H9 (cell line): ENCODE measurements at regions not wholly inside any gene's neighbourhood (a gene's known extent, or its start where the extent isn't known, plus 50 kb on each side); places are given as distances from the start of the nearest gene placed in this dataset.

Experiments used
- DNase-seq: peaks from one replicate; pipeline ENCODE4 v3.0.0-alpha.2; 2017
- H2AFZ ChIP-seq: one replicate; pipeline ENCODE4 v1.6.1; 2013; ENCODE audit warnings: mild to moderate bottlenecking, low read length, control low read depth, moderate library complexity
- H2AK5ac ChIP-seq: 2 replicates; pipeline ENCODE4 v1.6.1; 2013; ENCODE audit warnings: low read length, control low read depth, mixed read lengths; ENCODE audit not compliant: insufficient read length
- H2BK120ac ChIP-seq: one replicate; pipeline ENCODE4 v1.6.1; 2013; ENCODE audit warnings: low read depth, mild to moderate bottlenecking, low read length, control low read depth, inconsistent platforms; ENCODE audit not compliant: poor library complexity, severe bottlenecking
- H2BK12ac ChIP-seq: 2 replicates; pipeline ENCODE4 v1.6.1; 2013; ENCODE audit warnings: low read length, control low read depth, mixed read lengths, low read depth; ENCODE audit not compliant: insufficient read length
- H2BK15ac ChIP-seq: 2 replicates; pipeline ENCODE4 v1.6.1; 2013; ENCODE audit warnings: low read depth, low read length, control low read depth
- H2BK20ac ChIP-seq: one replicate; pipeline ENCODE4 v1.6.1; 2013; ENCODE audit warnings: low read depth, mild to moderate bottlenecking, low read length, control low read depth, inconsistent platforms; ENCODE audit not compliant: poor library complexity, severe bottlenecking
- H2BK5ac ChIP-seq: 2 replicates; pipeline ENCODE4 v1.6.1; 2013; ENCODE audit warnings: low read length, control low read depth, mixed read lengths; ENCODE audit not compliant: insufficient read length
- H3K14ac ChIP-seq: 2 replicates; pipeline ENCODE4 v1.6.1; 2013; ENCODE audit warnings: low read length, control low read depth; ENCODE audit not compliant: insufficient read depth
- H3K18ac ChIP-seq: 2 replicates; pipeline ENCODE4 v1.6.1; 2013; ENCODE audit warnings: low read depth, mild to moderate bottlenecking, mixed read lengths, low read length, control low read depth; ENCODE audit not compliant: insufficient read length
- H3K23ac ChIP-seq: 2 replicates; pipeline ENCODE4 v1.6.1; 2013; ENCODE audit warnings: low read length, control low read depth, mixed read lengths, low read depth; ENCODE audit not compliant: insufficient read length
- H3K23me2 ChIP-seq: 2 replicates; pipeline ENCODE4 v1.6.1; 2013; ENCODE audit warnings: low read depth, mild to moderate bottlenecking, mixed read lengths, low read length, control low read depth; ENCODE audit not compliant: insufficient read length, poor library complexity, severe bottlenecking
- H3K27ac ChIP-seq: 2 replicates; pipeline ENCODE4 v1.5.1; 2013; ENCODE audit warnings: low read length, control low read depth, mixed read lengths, low read depth; ENCODE audit not compliant: insufficient read length
- H3K27me3 ChIP-seq: 2 replicates; pipeline ENCODE4 v1.6.1; 2013; ENCODE audit warnings: low read length, control low read depth, inconsistent platforms; ENCODE audit not compliant: insufficient read depth
- H3K4ac ChIP-seq: 2 replicates; pipeline ENCODE4 v1.6.1; 2013; ENCODE audit warnings: low read depth, mild to moderate bottlenecking, control low read depth, inconsistent platforms, low read length, moderate library complexity
- H3K4me1 ChIP-seq: 2 replicates; pipeline ENCODE4 v1.6.1; 2013; ENCODE audit warnings: low read length, control low read depth, inconsistent platforms; ENCODE audit not compliant: insufficient read depth
- H3K4me2 ChIP-seq: 2 replicates; pipeline ENCODE4 v1.6.1; 2013; ENCODE audit warnings: low read length, control low read depth, mixed read lengths; ENCODE audit not compliant: insufficient read length, insufficient read depth
- H3K56ac ChIP-seq: 2 replicates; pipeline ENCODE4 v1.6.1; 2013; ENCODE audit warnings: low read depth, mild to moderate bottlenecking, mixed read lengths, low read length, control low read depth; ENCODE audit not compliant: insufficient read length
- H3K79me1 ChIP-seq: 2 replicates; pipeline ENCODE4 v1.6.1; 2013; ENCODE audit warnings: low read depth, mild to moderate bottlenecking, moderate library complexity, low read length, control low read depth, inconsistent platforms; ENCODE audit not compliant: insufficient read depth, poor library complexity, severe bottlenecking
- H3K79me2 ChIP-seq: 2 replicates; pipeline ENCODE4 v1.6.1; 2013; ENCODE audit warnings: low read length, control low read depth, inconsistent platforms; ENCODE audit not compliant: insufficient read depth
- H3K9ac ChIP-seq: 2 replicates; pipeline ENCODE4 v1.6.1; 2013; ENCODE audit warnings: low read length, control low read depth, mixed read lengths; ENCODE audit not compliant: insufficient read length; ENCODE audit errors: extremely low read depth
- H3K9me3 ChIP-seq: one replicate; pipeline ENCODE4 v1.6.1; 2013; ENCODE audit warnings: low read depth, low read length, inconsistent platforms; ENCODE audit not compliant: control insufficient read depth
- H3T11ph ChIP-seq: one replicate; pipeline ENCODE4 v1.6.1; 2013; ENCODE audit warnings: mild to moderate bottlenecking, low read length, control low read depth, inconsistent platforms
- H4K20me1 ChIP-seq: one replicate; pipeline ENCODE4 v1.6.1; 2013; ENCODE audit not compliant: control insufficient read depth, insufficient read length, insufficient read depth
- H4K5ac ChIP-seq: 2 replicates; pipeline ENCODE4 v1.6.1; 2013; ENCODE audit warnings: low read depth, mild to moderate bottlenecking, mixed read lengths, low read length, control low read depth; ENCODE audit not compliant: insufficient read length
- H4K8ac ChIP-seq: replicated peaks from 2 replicates; pipeline ENCODE4 v1.6.1; 2013; ENCODE audit warnings: low read length, control low read depth, mixed read lengths, low read depth; ENCODE audit not compliant: insufficient read length
- H4K91ac ChIP-seq: 2 replicates; pipeline ENCODE4 v1.6.1; 2013; ENCODE audit warnings: low read depth, mild to moderate bottlenecking, moderate library complexity, mixed read lengths, low read length, control low read depth; ENCODE audit not compliant: insufficient read length
- H3K27ac Mint-ChIP-seq, 3 experiments: 2 replicates in 2 of 3; 3 replicates in 1 of 3; pipeline ENCODE4 v1.8.0; 2020 to 2021; ENCODE audit warnings: mixed read lengths in 3 of 3, mild to moderate bottlenecking in 1 of 3, moderate library complexity in 1 of 3
- H3K27me3 Mint-ChIP-seq: 2 replicates; pipeline ENCODE4 v1.8.0; 2021; ENCODE audit warnings: low read depth, mild to moderate bottlenecking, moderate library complexity, mixed read lengths
- H3K36me3 Mint-ChIP-seq, 3 experiments: 2 replicates in 2 of 3; 3 replicates in 1 of 3; pipeline ENCODE4 v1.8.0; 2020 to 2021; ENCODE audit warnings: low read depth in 3 of 3, mixed read lengths in 3 of 3; ENCODE audit not compliant: insufficient read depth in 1 of 3
- H3K4me1 Mint-ChIP-seq, 2 experiments: 2 replicates each; pipeline ENCODE4 v1.8.0; 2020; ENCODE audit warnings: mixed read lengths in 2 of 2
- H3K4me3 Mint-ChIP-seq, 2 experiments: 2 replicates in 1 of 2; 3 replicates in 1 of 2; pipeline ENCODE4 v1.8.0; 2020 to 2021; ENCODE audit warnings: mild to moderate bottlenecking in 2 of 2, mixed read lengths in 2 of 2, moderate library complexity in 1 of 2
- H3K9me3 Mint-ChIP-seq, 2 experiments: 2 replicates in 1 of 2; 3 replicates in 1 of 2; pipeline ENCODE4 v1.8.0; 2020; ENCODE audit warnings: mild to moderate bottlenecking in 2 of 2, mixed read lengths in 2 of 2, moderate library complexity in 1 of 2
- CTCF ChIP-seq: fragments of 200-600 bp; sonication (generic); conservative IDR thresholded peaks from 3 replicates; pipeline ENCODE4 v1.8.0; 2021; ENCODE audit warnings: antibody characterized with exemption, mild to moderate bottlenecking
- WGBS: extraction: QIAGEN DNeasy Blood & Tissue Kit; methylation state at CpG from one replicate; pipeline ENCODE4 v1.1.7; 2013; ENCODE audit warnings: missing lambda C conversion rate, low lambda C conversion rate, mixed read lengths; ENCODE audit not compliant: insufficient read length; ENCODE audit errors: extremely low coverage; 5-methylcytosine and 5-hydroxymethylcytosine counted together

- H2AK5ac ChIP-seq = no peak overlapping the region
- no peak overlapping the region for H2BK120ac ChIP-seq
- no peak overlapping the region for H4K5ac ChIP-seq
- H3K4me1 ChIP-seq = peaks cover 4% of the 10 kb centered on the region; the same call in 1 of the 2 replicates
- no peak overlapping the region for H4K8ac ChIP-seq
- peaks cover 0 to 23% of the 10 kb centered on the region in 2 experiments; a peak in 3 of 4 replicates for H3K4me1 Mint-ChIP-seq
- no peaks in the 10 kb centered on the region for H4K20me1 ChIP-seq
- TF ChIP-seq CTCF = no peak
- peaks cover 14% of the 10 kb centered on the region for H3K27me3 Mint-ChIP-seq
- no peaks in the 10 kb centered on the region for H3K36me3 Mint-ChIP-seq
- no peak overlapping the region for H3K14ac ChIP-seq
- peak; percentile 40 for DNase-seq
- H3K18ac ChIP-seq = no peak overlapping the region
- H3K9ac ChIP-seq = no peak overlapping the region
- H2BK20ac ChIP-seq = no peak overlapping the region
- no peak overlapping the region for H3K56ac ChIP-seq
- peaks cover 50% of the 10 kb centered on the region for H3K27me3 ChIP-seq
- no peak overlapping the region for H2BK5ac ChIP-seq
- H3T11ph ChIP-seq = no peak overlapping the region
- peak overlapping the region; percentile 62 for H3K4me2 ChIP-seq
- no peak overlapping the region for H3K27ac Mint-ChIP-seq
- H3K4ac ChIP-seq = no peak overlapping the region
- no CpG with 5 or more reads among the region's 28 CpGs for WGBS
- H3K79me2 ChIP-seq = no peaks in the 10 kb centered on the region
- H3K27ac ChIP-seq = no peak overlapping the region
- H2BK12ac ChIP-seq = no peak overlapping the region
- H3K9me3 ChIP-seq = no peaks in the 10 kb centered on the region
- H3K79me1 ChIP-seq = no peaks in the 10 kb centered on the region
- no peak overlapping the region for H4K91ac ChIP-seq
- H3K4me3 Mint-ChIP-seq = peak overlapping the region in 1 of 2 experiments; percentile 70; a peak in 2 of 5 replicates
- no peaks in the 10 kb centered on the region; a peak in 2 of 5 replicates for H3K9me3 Mint-ChIP-seq
- H2BK15ac ChIP-seq = no peak overlapping the region
- H3K23ac ChIP-seq = no peak overlapping the region
- peaks cover 23% of the 10 kb centered on the region for H3K23me2 ChIP-seq
- H2AFZ ChIP-seq = no peak overlapping the region
These were observed 124.2 kb downstream of the TMEM161B start for GRCh38 chr5:88144219-88145001.
